Fibroblast of lung (primary cell): ENCODE measurements at regions not wholly inside any gene's neighbourhood (a gene's known extent, or its start where the extent isn't known, plus 50 kb on each side); places are given as distances from the start of the nearest gene placed in this dataset.

Experiments
- DNase-seq, 2 donors: peaks; one replicate each; pipeline versions ENCODE4 v3.0.0 to v3.0.0-alpha.2; 2010; ENCODE audit warnings: low read depth in 2 of 2
- H2AFZ ChIP-seq: 2 replicates; pipeline ENCODE4 v1.5.1; 2012; ENCODE audit warnings: low read length, control low read depth, inconsistent platforms
- H3K27ac ChIP-seq: 2 replicates; pipeline ENCODE4 v1.5.1; 2011; ENCODE audit warnings: low read length, control low read depth; ENCODE audit not compliant: insufficient read depth
- H3K27me3 ChIP-seq: 2 replicates; pipeline ENCODE4 v1.5.1; 2011; ENCODE audit warnings: mild to moderate bottlenecking, low read length; ENCODE audit not compliant: control insufficient read depth, insufficient read depth
- H3K36me3 ChIP-seq: 2 replicates; pipeline ENCODE4 v1.5.1; 2011; ENCODE audit warnings: low read length; ENCODE audit not compliant: control insufficient read depth, insufficient read depth
- H3K4me1 ChIP-seq: 2 replicates; pipeline ENCODE4 v1.5.1; 2011; ENCODE audit warnings: low read length; ENCODE audit not compliant: control insufficient read depth, insufficient read depth; ENCODE audit errors: extremely low read depth
- H3K4me2 ChIP-seq: 2 replicates; pipeline ENCODE4 v1.5.1; 2011; ENCODE audit warnings: low read length, control low read depth; ENCODE audit not compliant: insufficient read depth; ENCODE audit errors: extremely low read depth
- H3K4me3 ChIP-seq, 4 experiments: fragments of 200-600 bp in 1 of 4; sonication (generic) in 1 of 4; replicated peaks in 1 of 4; 2 replicates each; pipeline ENCODE4 v1.5.1; 2011 to 2016; ENCODE audit warnings: low read length in 4 of 4, low read depth in 3 of 4, mild to moderate bottlenecking in 3 of 4, control low read depth in 2 of 4, inconsistent platforms in 1 of 4, mixed read lengths in 1 of 4; ENCODE audit not compliant: insufficient read depth in 1 of 4; ENCODE audit errors: control extremely low read depth in 1 of 4
- H3K79me2 ChIP-seq: 2 replicates; pipeline ENCODE4 v1.5.1; 2012; ENCODE audit warnings: mild to moderate bottlenecking, low read length, inconsistent platforms; ENCODE audit not compliant: control insufficient read depth, insufficient read depth
- H3K9ac ChIP-seq: 2 replicates; pipeline ENCODE4 v1.5.1; 2011; ENCODE audit warnings: mild to moderate bottlenecking, low read length, control low read depth; ENCODE audit not compliant: insufficient read depth
- H3K9me3 ChIP-seq: 2 replicates; pipeline ENCODE4 v1.5.1; 2012; ENCODE audit warnings: low read depth, low read length; ENCODE audit not compliant: control insufficient read depth, insufficient read depth
- H4K20me1 ChIP-seq: 2 replicates; pipeline ENCODE4 v1.5.1; 2011; ENCODE audit warnings: low read length; ENCODE audit not compliant: control insufficient read depth, insufficient read depth; ENCODE audit errors: extremely low read depth
- EZH2 ChIP-seq: IDR thresholded peaks from 2 replicates; pipeline ENCODE4 v1.5.1; 2012; ENCODE audit warnings: low read length, control low read depth, mild to moderate bottlenecking; ENCODE audit errors: missing control alignments
- TF ChIP-seq, protein P1 (sequence below), 2 donors: IDR thresholded peaks in 1 of 2; conservative IDR thresholded peaks in 1 of 2; 1 replicate in 1 of 2; 2 replicates in 1 of 2; pipeline ENCODE4 v1.5.1; 2011 to 2012; ENCODE audit warnings: low read length in 2 of 2, control low read depth in 1 of 2, inconsistent platforms in 1 of 2, low read depth in 1 of 2, mild to moderate bottlenecking in 1 of 2

DNA sequence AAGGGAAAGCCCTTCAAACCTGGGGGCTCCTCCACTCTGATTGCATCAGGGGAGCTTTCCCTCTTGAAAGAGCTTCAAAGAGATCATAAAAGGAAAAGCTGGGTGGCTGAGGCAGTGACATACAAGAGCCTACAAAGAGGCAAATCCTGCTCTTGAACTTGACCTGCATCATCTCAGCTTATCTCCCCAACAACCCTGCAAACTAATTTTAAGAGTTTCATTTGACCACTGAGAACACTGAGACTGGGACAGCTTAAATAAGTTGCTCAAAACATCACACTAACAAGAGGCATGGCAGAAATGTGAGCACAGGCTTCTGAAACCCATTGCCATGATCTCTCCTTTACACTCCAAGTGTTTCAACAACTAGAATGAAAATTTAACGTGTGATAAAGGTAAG, 101.6 kb upstream of the PPARGC1A start:
- H3K4me1 ChIP-seq = no peaks in the 10 kb centered on the region
- no peaks in the 10 kb centered on the region for H3K36me3 ChIP-seq
- DNase-seq = no peak
- no peaks in the 10 kb centered on the region for H3K27me3 ChIP-seq
- no peak overlapping the region for H3K9ac ChIP-seq
- H3K4me2 ChIP-seq = no peak overlapping the region
- no peaks in the 10 kb centered on the region for H4K20me1 ChIP-seq
- no peak overlapping the region for H2AFZ ChIP-seq
- H3K79me2 ChIP-seq = no peaks in the 10 kb centered on the region
- no peak overlapping the region for H3K4me3 ChIP-seq
- TF ChIP-seq, protein P1, sequence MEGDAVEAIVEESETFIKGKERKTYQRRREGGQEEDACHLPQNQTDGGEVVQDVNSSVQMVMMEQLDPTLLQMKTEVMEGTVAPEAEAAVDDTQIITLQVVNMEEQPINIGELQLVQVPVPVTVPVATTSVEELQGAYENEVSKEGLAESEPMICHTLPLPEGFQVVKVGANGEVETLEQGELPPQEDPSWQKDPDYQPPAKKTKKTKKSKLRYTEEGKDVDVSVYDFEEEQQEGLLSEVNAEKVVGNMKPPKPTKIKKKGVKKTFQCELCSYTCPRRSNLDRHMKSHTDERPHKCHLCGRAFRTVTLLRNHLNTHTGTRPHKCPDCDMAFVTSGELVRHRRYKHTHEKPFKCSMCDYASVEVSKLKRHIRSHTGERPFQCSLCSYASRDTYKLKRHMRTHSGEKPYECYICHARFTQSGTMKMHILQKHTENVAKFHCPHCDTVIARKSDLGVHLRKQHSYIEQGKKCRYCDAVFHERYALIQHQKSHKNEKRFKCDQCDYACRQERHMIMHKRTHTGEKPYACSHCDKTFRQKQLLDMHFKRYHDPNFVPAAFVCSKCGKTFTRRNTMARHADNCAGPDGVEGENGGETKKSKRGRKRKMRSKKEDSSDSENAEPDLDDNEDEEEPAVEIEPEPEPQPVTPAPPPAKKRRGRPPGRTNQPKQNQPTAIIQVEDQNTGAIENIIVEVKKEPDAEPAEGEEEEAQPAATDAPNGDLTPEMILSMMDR (conservative IDR thresholded peaks at IDR 0.05 in 1 of 2, IDR thresholded peaks at IDR 0.05 in 1 of 2; ENCODE audit: low read depth in 1 of 2, low read length in 2 of 2) = no peak
- TF ChIP-seq EZH2 = no peak
- H3K27ac ChIP-seq = no peak overlapping the region
- H3K9me3 ChIP-seq = no peaks in the 10 kb centered on the region

DNA sequence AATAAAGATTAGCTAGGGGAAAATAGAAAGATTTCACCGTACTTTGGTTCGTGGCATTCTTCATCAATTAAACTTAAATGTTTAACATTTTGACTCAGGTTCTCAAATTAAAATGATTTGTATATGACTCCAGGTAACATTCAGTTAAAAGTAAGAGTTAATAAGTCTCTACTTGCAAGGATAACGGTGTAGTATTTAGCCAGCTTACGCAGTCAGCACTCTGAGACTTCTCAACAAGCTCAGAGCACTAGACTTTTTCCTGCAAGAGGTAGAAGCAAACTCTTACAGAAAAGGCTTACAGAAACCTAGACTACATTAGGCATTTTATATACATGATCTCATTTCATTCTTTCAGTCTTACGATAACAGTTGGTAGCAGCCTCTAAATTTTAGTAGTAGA, 96.4 kb upstream of the PPARGC1A start:
- H3K9ac ChIP-seq = no peak overlapping the region
- no peaks in the 10 kb centered on the region for H4K20me1 ChIP-seq
- H3K4me1 ChIP-seq = no peaks in the 10 kb centered on the region
- no peaks in the 10 kb centered on the region for H3K79me2 ChIP-seq
- TF ChIP-seq, protein P1 (conservative IDR thresholded peaks at IDR 0.05 in 1 of 2, IDR thresholded peaks at IDR 0.05 in 1 of 2; ENCODE audit: low read depth in 1 of 2, low read length in 2 of 2) = no peak
- TF ChIP-seq EZH2 = no peak
- no peaks in the 10 kb centered on the region for H3K9me3 ChIP-seq
- DNase-seq = no peak
- no peaks in the 10 kb centered on the region for H3K36me3 ChIP-seq
- H2AFZ ChIP-seq = no peak overlapping the region
- H3K27me3 ChIP-seq = no peaks in the 10 kb centered on the region
- no peak overlapping the region for H3K4me2 ChIP-seq
- no peak overlapping the region for H3K27ac ChIP-seq
- no peak overlapping the region for H3K4me3 ChIP-seq

DNA sequence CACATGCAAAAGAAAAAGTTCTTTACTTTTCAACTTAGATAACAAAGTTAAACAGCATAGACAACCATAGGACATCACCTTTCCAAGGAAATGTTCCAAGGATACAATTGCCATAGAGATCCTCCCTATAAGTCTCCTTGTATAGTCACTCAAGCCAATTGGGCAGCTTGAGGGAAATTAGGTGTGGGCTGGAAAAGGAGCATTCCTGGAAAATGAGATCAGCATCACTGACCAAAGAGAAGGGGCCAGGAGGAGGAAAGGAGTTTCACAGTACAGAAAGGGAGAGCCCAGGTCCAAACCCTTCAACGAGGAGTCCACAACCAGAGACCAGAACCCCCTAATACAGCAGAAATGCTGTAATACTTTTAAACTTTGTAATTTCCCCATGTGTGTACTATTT, 91.5 kb upstream of the PPARGC1A start:
- Histone ChIP-seq H3K27ac (no peak overlapping the region), H3K79me2 (no peaks in the 10 kb centered on the region), H3K4me2 (no peak overlapping the region), H4K20me1 (no peaks in the 10 kb centered on the region), H3K27me3 (no peaks in the 10 kb centered on the region), H3K4me1 (no peaks in the 10 kb centered on the region), H3K9me3 (no peaks in the 10 kb centered on the region), H2AFZ (no peak overlapping the region), H3K9ac (no peak overlapping the region), H3K36me3 (no peaks in the 10 kb centered on the region), H3K4me3 (no peak overlapping the region)
- TF ChIP-seq, protein P1 (conservative IDR thresholded peaks at IDR 0.05 in 1 of 2, IDR thresholded peaks at IDR 0.05 in 1 of 2; ENCODE audit: low read depth in 1 of 2, low read length in 2 of 2) = no peak
- TF ChIP-seq EZH2 = no peak
- DNase-seq = peak in 1 of 2 donors; percentile 69
